Thyroid gland (tissue), 4 donors: ENCODE measurements at regions not wholly inside any gene's neighbourhood (a gene's known extent, or its start where the extent isn't known, plus 50 kb on each side); places are given as distances from the start of the nearest gene placed in this dataset.

Experiments
- POLR2A ChIP-seq, 2 donors: fragments of 450-650 bp; IDR thresholded peaks; one replicate each; pipeline ENCODE4 v1.6.1; 2017; ENCODE audit warnings: antibody characterized with exemption in 2 of 2, mild to moderate bottlenecking in 2 of 2, moderate library complexity in 1 of 2
- TF ChIP-seq, protein P1 (sequence below), 6 experiments: fragments of 200-600 bp in 3 of 6; fragments of 450-650 bp in 3 of 6; sonication (generic) in 3 of 6; IDR thresholded peaks; one replicate each; pipeline ENCODE4 v1.5.1; 2016 to 2019; ENCODE audit warnings: antibody characterized with exemption in 6 of 6, mild to moderate bottlenecking in 2 of 6, inconsistent platforms in 1 of 6, moderate library complexity in 1 of 6

GRCh38 chr3:194058753-194059152 is 77.2 kb upstream of the HES1 start:
- no peak for TF ChIP-seq POLR2A (IDR thresholded peaks at IDR 0.05)
- TF ChIP-seq, protein P1, sequence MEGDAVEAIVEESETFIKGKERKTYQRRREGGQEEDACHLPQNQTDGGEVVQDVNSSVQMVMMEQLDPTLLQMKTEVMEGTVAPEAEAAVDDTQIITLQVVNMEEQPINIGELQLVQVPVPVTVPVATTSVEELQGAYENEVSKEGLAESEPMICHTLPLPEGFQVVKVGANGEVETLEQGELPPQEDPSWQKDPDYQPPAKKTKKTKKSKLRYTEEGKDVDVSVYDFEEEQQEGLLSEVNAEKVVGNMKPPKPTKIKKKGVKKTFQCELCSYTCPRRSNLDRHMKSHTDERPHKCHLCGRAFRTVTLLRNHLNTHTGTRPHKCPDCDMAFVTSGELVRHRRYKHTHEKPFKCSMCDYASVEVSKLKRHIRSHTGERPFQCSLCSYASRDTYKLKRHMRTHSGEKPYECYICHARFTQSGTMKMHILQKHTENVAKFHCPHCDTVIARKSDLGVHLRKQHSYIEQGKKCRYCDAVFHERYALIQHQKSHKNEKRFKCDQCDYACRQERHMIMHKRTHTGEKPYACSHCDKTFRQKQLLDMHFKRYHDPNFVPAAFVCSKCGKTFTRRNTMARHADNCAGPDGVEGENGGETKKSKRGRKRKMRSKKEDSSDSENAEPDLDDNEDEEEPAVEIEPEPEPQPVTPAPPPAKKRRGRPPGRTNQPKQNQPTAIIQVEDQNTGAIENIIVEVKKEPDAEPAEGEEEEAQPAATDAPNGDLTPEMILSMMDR (IDR thresholded peaks at IDR 0.05) = no peak
